ENCODE measurements at regions not wholly inside any gene's neighbourhood (a gene's known extent, or its start where the extent isn't known, plus 50 kb on each side); places are given as distances from the start of the nearest gene placed in this dataset.

GRCh38 chr5:90308787-90309585 lies 100.6 kb downstream of the CETN3 start:
- TF ChIP-seq CTCF (IDR thresholded peaks at IDR 0.05; ENCODE audit: insufficient read depth, low read length, poor library complexity, severe bottlenecking) (no peak), EZH2phosphoT487 (conservative IDR thresholded peaks at IDR 0.05; ENCODE audit: low read length) (no peak)

All from SU-DHL-6 (cell line).